GM12864 (cell line): ENCODE measurements at regions not wholly inside any gene's neighbourhood (a gene's known extent, or its start where the extent isn't known, plus 50 kb on each side); places are given as distances from the start of the nearest gene placed in this dataset.

Source experiments
- DNase-seq: peaks from one replicate; pipeline ENCODE4 v3.0.0-alpha.2; 2011; ENCODE audit warnings: low read depth
- H3K4me3 ChIP-seq: 2 replicates; pipeline ENCODE4 v1.5.1; 2011; ENCODE audit warnings: mild to moderate bottlenecking, low read depth, low read length, control low read depth
- CTCF ChIP-seq: IDR thresholded peaks from 2 replicates; pipeline ENCODE4 v1.5.1; 2011; ENCODE audit warnings: low read depth, mild to moderate bottlenecking, moderate library complexity, low read length, control low read depth, inconsistent platforms; ENCODE audit errors: missing control alignments

GRCh38 chr11:76268498-76268897 is 62.2 kb upstream of the WNT11 start:
- H3K4me3 ChIP-seq: no peak overlapping the region
- no peak for TF ChIP-seq CTCF
- no peak for DNase-seq

- no peak for DNase-seq
- H3K4me3 ChIP-seq: no peak overlapping the region
- no peak for TF ChIP-seq CTCF
These were observed 61.3 kb upstream of the WNT11 start for GRCh38 chr11:76267556-76267955.

- TF ChIP-seq CTCF: no peak
- no peak for DNase-seq
- H3K4me3 ChIP-seq: no peak overlapping the region
These were observed 60.2 kb upstream of the WNT11 start for GRCh38 chr11:76266286-76267100.

GRCh38 chr11:76265771-76266241 is 59.5 kb upstream of the WNT11 start:
- TF ChIP-seq CTCF: no peak
- no peak overlapping the region for H3K4me3 ChIP-seq
- DNase-seq: no peak

DNA sequence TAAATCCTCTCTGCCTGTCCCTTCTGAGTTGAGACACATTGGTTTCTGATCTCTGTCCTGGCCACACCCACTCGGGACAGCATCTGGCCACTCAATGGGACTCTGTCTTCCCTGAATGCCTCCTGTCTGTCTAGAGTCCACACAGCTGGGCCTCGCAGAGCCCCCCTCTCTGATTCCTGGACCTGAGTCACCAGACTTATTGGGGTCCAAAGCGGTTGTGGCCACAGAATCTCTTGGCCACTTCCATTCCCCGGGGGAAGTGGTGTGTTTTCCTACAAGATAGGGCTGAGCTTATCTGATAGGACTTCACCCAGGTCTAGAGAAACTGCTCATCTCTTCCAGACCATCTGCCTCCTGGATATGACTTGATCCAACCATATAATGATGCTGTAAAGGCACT is 57.4 kb upstream of the WNT11 start:
- H3K4me3 ChIP-seq: no peak overlapping the region
- TF ChIP-seq CTCF: no peak
- DNase-seq: no peak

GRCh38 chr11:76263166-76263565 is 56.9 kb upstream of the WNT11 start:
- no peak for TF ChIP-seq CTCF
- no peak for DNase-seq
- H3K4me3 ChIP-seq: no peak overlapping the region
